GM12891 (cell line): ENCODE measurements at regions not wholly inside any gene's neighbourhood (a gene's known extent, or its start where the extent isn't known, plus 50 kb on each side); places are given as distances from the start of the nearest gene placed in this dataset.

Experiments used
- PAX5 ChIP-seq: IDR thresholded peaks from 2 replicates; pipeline ENCODE4 v1.6.1; 2011; ENCODE audit warnings: low read length, moderate library complexity, mild to moderate bottlenecking; ENCODE audit not compliant: insufficient read depth, severe bottlenecking
- POLR2A ChIP-seq: IDR thresholded peaks from 2 replicates; pipeline ENCODE4 v1.6.1; 2011; ENCODE audit warnings: low read depth, low read length, control low read depth
- POLR2AphosphoS5 ChIP-seq: IDR thresholded peaks from 2 replicates; pipeline ENCODE4 v1.6.1; 2011; ENCODE audit warnings: low read depth, low read length, control low read depth
- POU2F2 ChIP-seq: IDR thresholded peaks from 2 replicates; pipeline ENCODE4 v1.6.1; 2011; ENCODE audit warnings: low read depth, mild to moderate bottlenecking, control low read depth, low read length, moderate library complexity
- SPI1 ChIP-seq: IDR thresholded peaks from 2 replicates; pipeline ENCODE4 v1.6.1; 2011; ENCODE audit warnings: low read depth, low read length, control low read depth
- TAF1 ChIP-seq: IDR thresholded peaks from 2 replicates; pipeline ENCODE4 v1.6.1; 2011; ENCODE audit warnings: low read depth, low read length, control low read depth

DNA sequence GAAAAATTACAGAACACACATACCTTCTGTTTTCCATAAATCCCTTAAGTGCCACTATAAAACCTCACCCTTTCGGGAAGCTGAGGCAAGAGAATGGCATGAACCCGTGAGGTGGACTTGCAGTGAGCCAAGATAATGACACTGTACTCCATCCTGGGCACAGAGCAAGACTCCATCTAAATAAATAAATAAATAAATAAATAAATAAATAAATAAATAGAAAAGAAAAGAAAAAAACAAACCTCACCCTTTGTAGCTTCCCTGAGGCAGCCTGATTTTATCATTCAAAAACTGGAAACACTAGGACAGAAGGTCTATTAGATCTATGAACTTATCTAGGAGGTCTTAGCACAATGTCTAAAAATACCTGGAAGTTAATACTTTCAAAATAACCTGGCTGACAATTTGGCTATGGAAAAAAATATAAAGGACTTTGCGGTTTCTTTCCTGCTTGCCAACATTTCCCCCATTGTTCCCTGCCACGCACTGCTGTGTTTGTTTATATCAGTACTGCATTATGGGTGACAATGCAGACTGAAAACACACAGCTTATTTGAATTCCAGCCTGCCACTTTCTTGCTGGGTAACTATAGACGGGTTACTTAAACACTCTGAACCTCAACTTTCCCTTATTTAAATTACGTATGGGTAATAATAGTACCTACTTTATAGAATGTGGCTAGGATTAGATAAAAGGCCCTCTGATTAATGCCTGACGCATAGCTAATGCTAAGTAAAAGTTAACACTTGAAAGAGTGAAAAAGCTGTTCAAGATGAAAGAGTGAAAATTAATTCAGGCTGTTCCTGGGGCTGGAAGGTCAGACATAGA lies 313.0 kb downstream of the RDH14 start:
- no peak for TF ChIP-seq POLR2AphosphoS5
- TF ChIP-seq PAX5: no peak
- TF ChIP-seq POU2F2: no peak
- no peak for TF ChIP-seq POLR2A
- no peak for TF ChIP-seq TAF1
- TF ChIP-seq SPI1: no peak
